GM10248 (cell line): ENCODE measurements at regions not wholly inside any gene's neighbourhood (a gene's known extent, or its start where the extent isn't known, plus 50 kb on each side); places are given as distances from the start of the nearest gene placed in this dataset.

Experiments used
- CTCF ChIA-PET: fragments of 300-600 bp; sonication (Branson Sonifier 250); formaldehyde crosslinking; extraction: SDS; loops from one replicate; lab custom pipeline; 2021; ENCODE audit warnings: antibody characterized with exemption; lab: Yijun Ruan, JAX
- POLR2A ChIA-PET: fragments of 350-650 bp; sonication (Branson Sonifier 250); formaldehyde crosslinking; extraction: SDS; loops from one replicate; lab custom pipeline; 2020; ENCODE audit warnings: antibody characterized with exemption; lab: Yijun Ruan, JAX
- DNase-seq: peaks from one replicate; pipeline ENCODE4 v3.0.0; 2012; ENCODE audit errors: extremely low spot score
- TF ChIP-seq, protein P1 (sequence below): IDR thresholded peaks from 2 replicates; pipeline ENCODE4 v1.5.1; 2012; ENCODE audit warnings: mild to moderate bottlenecking, low read depth; ENCODE audit errors: extremely low read depth, missing control alignments, control extremely low read depth

DNA sequence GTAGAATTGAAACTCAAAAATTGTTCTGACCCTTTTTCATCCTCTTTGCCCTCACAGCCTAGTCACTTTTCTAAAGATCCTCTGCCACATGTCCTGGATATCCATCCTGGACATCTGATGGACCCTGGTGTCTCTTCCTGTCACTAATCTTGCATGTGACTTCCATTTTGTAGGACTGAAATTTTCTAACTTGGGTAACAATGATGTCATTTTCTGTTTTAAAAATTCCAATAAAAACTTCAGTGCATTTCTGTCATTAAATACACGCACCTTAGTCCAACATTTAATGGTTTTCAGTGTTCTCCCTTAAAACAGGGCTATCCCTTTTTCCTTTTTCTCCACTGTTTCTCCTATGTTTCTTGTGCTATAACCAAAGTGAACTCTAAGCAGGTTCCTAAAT lies 684.9 kb upstream of the ANKRD30A start:
- ChIA-PET POLR2A (no interaction called here), CTCF (no interaction called here)
- TF ChIP-seq, protein P1, sequence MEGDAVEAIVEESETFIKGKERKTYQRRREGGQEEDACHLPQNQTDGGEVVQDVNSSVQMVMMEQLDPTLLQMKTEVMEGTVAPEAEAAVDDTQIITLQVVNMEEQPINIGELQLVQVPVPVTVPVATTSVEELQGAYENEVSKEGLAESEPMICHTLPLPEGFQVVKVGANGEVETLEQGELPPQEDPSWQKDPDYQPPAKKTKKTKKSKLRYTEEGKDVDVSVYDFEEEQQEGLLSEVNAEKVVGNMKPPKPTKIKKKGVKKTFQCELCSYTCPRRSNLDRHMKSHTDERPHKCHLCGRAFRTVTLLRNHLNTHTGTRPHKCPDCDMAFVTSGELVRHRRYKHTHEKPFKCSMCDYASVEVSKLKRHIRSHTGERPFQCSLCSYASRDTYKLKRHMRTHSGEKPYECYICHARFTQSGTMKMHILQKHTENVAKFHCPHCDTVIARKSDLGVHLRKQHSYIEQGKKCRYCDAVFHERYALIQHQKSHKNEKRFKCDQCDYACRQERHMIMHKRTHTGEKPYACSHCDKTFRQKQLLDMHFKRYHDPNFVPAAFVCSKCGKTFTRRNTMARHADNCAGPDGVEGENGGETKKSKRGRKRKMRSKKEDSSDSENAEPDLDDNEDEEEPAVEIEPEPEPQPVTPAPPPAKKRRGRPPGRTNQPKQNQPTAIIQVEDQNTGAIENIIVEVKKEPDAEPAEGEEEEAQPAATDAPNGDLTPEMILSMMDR = no peak
- DNase-seq = no peak

DNA sequence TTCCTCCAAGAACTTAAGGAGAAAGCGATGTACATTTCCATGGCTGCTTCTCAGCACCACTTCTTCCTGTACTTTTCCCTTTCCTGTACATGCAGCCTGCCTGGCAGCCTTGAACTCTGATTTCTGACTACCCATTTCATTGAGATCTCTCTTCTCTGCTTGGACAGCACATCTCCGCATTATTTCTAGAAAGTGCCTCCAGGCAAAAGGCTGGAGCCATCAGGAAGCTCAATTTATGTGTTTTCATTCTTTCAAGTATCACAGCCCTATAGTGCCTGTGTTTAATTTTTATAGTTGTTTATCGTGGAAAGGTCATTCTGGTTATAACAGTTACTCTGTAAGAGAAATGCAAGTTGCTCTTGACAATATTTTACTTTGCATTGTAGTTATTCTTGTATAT lies 688.0 kb upstream of the ANKRD30A start:
- TF ChIP-seq, protein P1 = no peak
- ChIA-PET POLR2A (no interaction called here), CTCF (no interaction called here)
- no peak for DNase-seq

DNA sequence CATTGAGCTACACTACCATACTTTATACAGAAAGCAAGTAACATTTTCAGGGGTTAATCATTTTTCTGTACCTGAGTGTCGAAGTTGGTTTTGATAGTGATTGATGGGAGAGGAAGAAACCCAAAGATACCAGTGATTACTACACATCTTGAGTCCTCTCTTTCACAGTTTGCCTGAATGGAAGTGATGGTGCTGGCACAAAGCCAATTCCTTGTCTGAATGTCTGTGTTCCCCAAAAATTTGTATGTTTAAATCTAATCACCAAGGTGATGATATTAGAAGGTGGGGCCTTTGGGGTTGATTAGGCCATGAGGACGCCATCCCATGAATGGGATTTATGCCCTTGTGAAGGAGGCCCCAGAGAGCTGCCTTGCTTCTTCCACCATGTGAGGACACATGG lies 696.9 kb upstream of the ANKRD30A start:
- POLR2A ChIA-PET = no interaction called here
- TF ChIP-seq, protein P1 = no peak
- DNase-seq = no peak
- CTCF ChIA-PET = no interaction called here

DNA sequence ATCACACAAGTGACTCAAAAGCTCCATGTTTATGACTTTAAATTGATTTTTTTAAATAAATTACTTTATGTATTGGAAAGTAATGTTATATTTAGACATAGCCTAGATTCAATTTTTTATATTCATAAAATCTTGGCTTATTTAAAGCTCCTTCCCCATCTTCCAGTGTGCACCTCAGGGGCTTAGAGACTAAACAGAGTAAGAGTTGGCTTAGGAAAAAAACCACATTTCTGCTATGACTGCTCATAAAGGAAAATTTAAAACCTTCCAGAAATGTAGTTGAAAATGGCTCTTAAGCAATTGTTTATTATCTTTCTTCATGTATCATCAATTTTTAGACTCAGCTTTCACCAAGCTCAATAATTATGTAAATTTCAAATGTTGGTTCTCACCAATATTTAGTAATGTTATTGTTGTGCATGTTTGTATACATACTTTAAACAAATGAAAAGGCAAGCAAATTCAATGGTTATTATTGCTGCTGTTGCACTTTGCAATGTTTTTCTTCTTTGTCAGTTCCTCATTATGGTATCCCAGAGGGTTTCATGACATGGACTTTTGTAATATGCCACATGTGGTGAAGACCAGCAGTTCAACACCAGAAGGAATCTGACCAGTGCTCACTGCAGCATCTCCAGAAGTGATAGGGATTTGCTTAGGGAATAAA lies 700.1 kb upstream of the ANKRD30A start:
- POLR2A ChIA-PET = no interaction called here
- DNase-seq = no peak
- TF ChIP-seq, protein P1 = no peak
- CTCF ChIA-PET = interaction anchor here (1.2 to 1.6 kb wide), 2 partner anchors 8 to 221 kb away, joined by 3 to 6 read pairs; no protein-coding TSS in a partner anchor

DNA sequence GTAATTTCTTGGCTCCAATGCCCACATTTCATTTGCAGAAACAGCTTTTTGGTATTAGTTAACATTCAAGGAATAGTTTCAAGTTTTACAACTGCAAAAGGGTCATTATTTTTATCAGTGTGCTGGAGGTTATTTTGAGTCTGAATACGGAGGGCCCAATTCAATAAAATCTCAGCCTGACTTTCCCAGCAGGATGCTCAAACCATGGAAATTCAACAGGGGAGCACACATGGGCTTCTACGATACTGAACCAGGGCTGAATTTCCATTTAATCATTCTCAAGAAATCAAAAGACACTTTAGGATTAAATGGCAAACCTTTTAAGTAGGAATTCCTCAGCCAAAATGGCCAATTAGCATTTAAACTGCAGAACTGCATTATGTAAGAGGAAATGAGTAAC lies 700.9 kb upstream of the ANKRD30A start:
- no peak for DNase-seq
- TF ChIP-seq, protein P1 = no peak
- ChIA-PET CTCF (interaction anchor here (1.2 to 1.6 kb wide), 2 partner anchors 8 to 222 kb away, joined by 3 to 6 read pairs; no protein-coding TSS in a partner anchor), POLR2A (no interaction called here)

DNA sequence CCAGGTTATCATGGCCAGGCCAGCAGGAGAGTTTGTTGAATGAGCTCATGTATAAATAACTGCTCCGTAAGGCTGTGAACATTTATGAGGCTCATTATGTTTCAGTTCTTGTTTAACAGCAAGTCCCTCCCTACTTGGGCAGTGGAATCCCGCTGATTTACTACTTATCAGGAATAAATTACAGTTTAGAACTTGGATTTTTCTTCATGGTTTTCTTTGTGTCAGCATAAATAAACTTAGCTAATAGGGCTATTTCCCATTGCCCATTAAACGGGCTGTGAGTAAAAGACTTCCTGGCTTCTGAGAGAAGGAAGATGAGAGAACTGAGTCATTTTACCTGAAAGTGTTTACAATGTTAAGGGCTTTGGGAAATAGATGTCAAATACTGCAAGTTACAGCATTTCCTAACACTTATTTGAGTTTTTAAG lies 701.6 kb upstream of the ANKRD30A start:
- ChIA-PET POLR2A (no interaction called here), CTCF (no interaction called here)
- TF ChIP-seq, protein P1 = no peak
- no peak for DNase-seq
